GM19324 (cell line): ENCODE measurements at regions not wholly inside any gene's neighbourhood (a gene's known extent, or its start where the extent isn't known, plus 50 kb on each side); places are given as distances from the start of the nearest gene placed in this dataset.

Experiments used
- ATAC-seq: cut with Tn5 transposase; IDR thresholded peaks from one replicate; pipeline ENCODE4 v1.9.1; 2021; ENCODE audit warnings: mild to moderate bottlenecking, moderate library complexity; ENCODE audit not compliant: unreplicated experiment, low FRiP score

DNA sequence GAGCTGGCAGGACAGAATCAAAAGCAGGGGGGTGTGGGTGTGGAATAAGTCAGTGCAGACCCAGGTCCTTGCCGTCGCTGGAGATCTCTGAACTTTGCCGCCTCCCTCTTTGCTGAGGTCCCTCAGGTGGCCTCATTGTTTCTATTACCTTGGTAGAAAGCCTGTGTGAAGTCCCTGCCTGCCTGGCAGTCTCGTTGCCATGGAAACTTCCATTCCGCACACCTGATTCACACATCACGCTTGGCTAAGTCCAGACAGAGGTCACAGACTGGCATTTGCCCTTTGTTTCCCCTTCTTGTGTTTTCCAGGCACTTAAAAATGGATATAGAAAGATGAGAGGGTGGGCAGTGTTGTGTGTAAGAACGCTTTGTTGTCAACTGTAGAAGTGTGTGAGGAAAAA, 260.6 kb downstream of the PRL start:
- ATAC-seq, result peak; percentile 81

- no peak for ATAC-seq
Measured at GRCh38 chr6:22036699-22037098, 260.1 kb downstream of the PRL start.

DNA sequence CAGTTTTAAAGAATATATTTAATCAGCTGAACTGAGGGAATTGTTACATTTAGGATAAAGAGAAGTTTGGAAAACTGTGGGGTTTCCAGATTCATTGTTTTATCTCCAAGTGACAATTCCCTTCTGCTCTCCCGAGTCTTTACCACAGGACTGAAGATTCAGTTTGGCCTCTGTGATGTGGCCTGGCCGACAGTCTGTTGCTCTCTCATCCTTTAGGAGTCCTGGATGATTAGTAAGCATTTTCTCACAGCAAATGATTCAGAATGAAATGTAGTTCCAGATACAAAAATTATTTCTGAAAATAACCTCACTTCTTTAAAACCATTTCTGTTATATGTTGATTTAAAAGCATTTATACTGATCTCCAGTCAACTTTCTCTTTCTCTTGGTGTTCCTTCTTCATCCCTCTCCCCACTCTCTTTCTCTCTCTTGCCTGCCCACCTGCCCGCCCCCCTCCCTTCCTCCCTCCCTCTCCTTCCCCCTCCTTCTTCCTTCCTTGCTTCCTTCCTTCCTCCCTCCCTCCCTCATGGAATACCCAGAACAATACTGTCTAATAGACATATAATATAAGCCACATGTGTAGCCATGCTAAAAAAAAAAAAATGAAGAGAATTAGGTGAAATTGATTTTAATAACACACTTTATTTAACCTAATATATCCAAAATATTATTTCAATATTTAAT, 254.9 kb downstream of the PRL start:
- no peak for ATAC-seq

- no peak for ATAC-seq
Measured at GRCh38 chr6:22042706-22043105, 254.1 kb downstream of the PRL start.

DNA sequence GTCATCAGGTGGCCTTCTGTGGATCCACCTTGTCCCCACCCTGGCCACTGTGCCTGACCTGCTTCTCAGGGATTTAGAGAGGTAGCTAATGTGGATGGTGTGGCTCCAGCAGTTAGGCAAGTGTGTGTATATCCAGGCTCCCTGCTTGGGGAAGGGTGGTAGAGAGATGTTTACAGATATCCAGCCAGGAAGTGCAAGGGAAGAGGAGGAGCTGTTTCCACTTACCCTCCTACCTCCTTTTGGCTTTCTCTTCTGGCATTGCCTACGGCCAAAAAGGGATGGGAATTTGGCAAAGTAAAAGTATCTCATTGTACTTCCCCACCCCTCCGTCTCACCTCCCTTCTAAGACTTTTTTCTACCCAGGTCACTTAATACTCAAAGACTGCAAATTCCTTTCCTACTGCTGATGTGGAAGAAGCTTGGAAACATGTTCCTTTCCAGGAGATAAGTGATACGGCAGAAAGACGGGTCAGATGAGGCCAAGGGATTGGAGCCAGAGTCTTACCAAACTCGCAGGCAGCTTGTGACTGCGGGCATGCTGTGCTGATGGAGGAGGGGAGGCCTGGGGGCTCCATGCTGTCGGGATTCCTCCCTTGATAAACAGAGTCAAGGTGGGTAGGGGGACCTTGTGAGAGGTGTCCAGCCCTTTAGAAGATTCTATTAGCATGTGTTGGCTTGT, 253.4 kb downstream of the PRL start:
- ATAC-seq, result no peak

DNA sequence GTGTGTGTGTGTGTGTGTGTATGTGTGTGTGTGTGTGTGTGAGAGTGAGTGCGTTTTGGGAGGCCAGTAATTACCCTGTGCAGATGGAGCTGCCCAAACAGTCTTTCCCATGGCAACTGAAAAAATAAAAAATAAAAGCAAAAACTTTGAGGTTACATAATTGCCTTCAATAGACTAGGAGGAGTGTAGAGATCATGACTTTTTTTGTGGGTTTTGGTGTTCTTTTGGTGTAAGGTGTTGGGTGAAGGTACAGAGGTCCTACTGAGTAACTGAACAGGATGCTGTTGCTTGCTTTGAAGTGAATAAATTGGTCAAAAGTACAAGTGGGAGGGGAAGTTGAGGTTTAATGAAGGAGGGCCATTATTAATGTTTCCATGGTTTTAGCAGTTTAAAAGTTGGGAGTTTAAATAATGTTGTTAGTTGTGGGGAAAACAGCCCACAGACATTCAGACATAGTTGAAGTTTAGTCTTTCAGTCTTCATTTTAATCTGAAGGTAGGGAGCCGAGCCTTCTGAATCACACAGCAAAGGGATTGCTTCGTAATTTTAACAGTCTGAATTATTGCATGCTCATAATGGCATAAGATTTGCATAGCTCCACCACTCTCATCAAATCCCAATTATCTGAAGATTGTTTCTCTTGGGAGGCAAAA, 251.4 kb downstream of the PRL start:
- ATAC-seq, result no peak

- no peak for ATAC-seq
Measured at GRCh38 chr6:22049002-22049401, 247.8 kb downstream of the PRL start.

GRCh38 chr6:22053391-22053997, 243.3 kb downstream of the PRL start:
- ATAC-seq, result no peak

- ATAC-seq, result no peak
Measured at GRCh38 chr6:22056398-22056797, 240.4 kb downstream of the PRL start.

GRCh38 chr6:22057962-22058361, 238.9 kb downstream of the PRL start:
- ATAC-seq, result no peak

DNA sequence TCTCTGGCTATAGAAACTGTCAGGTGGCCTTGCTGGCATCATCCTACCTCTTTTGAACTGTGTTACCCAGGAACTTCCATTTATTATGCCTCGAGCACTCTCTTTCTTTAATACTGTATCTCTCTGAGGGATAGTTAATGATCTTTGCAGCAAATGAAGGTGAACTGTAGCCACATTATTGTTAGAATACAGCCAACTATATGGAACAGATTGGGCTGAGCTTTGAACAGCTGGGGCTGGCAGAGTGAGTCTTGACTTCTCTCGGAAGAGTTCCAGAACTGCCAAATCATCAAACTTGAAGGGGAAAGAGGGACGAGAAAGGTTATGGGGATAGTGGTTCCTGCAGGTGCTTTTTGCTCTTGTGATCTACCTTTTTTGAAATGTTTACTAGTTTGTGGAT, 237.7 kb downstream of the PRL start:
- no peak for ATAC-seq

GRCh38 chr6:22059946-22060345, 236.9 kb downstream of the PRL start:
- no peak for ATAC-seq

GRCh38 chr6:22062807-22063408, 233.9 kb downstream of the PRL start:
- peak; percentile 78 for ATAC-seq

- ATAC-seq, result no peak
Measured at GRCh38 chr6:22064558-22064957, 232.3 kb downstream of the PRL start.

- ATAC-seq, result no peak
Measured at GRCh38 chr6:22067122-22067521, 229.7 kb downstream of the PRL start.

DNA sequence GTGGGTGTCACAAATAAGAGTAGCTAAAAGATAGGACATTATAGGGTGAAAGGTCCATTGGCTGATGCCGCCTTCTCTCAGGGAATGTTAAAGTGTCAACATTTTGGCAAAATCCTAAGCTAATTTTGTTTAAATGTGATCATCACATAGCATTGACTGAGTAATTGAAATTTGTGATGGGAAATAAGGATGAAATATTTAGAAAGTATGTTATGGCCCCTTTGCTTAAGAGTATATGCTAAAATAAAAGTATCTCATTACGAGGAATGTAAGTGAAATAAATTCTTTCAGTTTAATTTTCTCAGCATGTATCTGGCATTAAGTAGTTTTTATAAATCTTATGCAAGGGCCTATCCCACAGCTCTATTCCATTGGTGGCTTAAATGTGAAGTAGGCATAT, 229.2 kb downstream of the PRL start:
- ATAC-seq, result no peak

GRCh38 chr6:22068561-22069305, 228.1 kb downstream of the PRL start:
- no peak for ATAC-seq

DNA sequence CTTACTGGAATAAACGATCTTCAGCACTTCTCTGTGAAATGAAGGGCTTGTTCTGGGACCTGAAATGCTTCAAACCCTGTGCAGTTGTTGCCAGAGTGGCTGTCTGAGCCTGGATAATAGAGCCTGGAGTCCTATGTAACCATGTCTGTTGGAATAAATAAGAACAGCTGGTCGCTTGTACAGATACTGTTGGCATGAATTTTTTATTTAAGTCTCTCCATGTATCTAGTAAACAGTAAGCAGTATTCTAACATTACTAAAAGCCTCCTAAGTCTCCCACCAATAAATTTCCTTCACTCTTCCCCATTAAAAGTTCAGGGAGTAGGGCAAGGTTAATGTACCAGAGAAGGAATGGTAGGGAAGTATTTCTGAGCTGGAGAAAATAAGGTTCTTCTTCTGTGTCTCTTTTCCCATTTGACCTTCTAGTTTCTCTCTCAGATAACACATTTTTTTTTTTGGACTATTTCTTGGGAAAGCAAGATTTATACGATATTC, 227.5 kb downstream of the PRL start:
- ATAC-seq, result no peak

GRCh38 chr6:22071270-22072041, 225.4 kb downstream of the PRL start:
- ATAC-seq, result no peak
